ENCODE measurements at regions not wholly inside any gene's neighbourhood (a gene's known extent, or its start where the extent isn't known, plus 50 kb on each side); places are given as distances from the start of the nearest gene placed in this dataset.

DNA sequence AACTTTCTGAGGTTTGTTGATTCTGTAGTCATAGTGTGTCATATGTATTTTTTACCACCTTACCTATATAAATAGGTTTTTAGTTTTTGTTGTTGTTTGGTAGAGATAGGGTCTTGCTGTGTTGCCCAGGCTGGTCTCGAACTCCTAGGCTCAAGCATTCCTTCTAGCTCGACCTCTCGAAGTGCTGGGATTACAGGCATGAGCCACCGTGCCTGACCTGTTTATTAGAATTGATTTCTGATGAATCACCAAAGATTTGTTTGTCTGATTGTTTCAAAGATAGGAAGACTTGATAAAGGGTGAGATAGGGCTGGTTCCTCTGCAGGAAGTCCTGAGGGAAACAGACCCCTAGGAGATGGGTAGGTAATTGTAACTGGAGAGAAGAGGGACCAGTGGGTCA is 481.6 kb downstream of the PCNX1 start:
- TF ChIP-seq, protein P1, sequence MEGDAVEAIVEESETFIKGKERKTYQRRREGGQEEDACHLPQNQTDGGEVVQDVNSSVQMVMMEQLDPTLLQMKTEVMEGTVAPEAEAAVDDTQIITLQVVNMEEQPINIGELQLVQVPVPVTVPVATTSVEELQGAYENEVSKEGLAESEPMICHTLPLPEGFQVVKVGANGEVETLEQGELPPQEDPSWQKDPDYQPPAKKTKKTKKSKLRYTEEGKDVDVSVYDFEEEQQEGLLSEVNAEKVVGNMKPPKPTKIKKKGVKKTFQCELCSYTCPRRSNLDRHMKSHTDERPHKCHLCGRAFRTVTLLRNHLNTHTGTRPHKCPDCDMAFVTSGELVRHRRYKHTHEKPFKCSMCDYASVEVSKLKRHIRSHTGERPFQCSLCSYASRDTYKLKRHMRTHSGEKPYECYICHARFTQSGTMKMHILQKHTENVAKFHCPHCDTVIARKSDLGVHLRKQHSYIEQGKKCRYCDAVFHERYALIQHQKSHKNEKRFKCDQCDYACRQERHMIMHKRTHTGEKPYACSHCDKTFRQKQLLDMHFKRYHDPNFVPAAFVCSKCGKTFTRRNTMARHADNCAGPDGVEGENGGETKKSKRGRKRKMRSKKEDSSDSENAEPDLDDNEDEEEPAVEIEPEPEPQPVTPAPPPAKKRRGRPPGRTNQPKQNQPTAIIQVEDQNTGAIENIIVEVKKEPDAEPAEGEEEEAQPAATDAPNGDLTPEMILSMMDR (IDR thresholded peaks at IDR 0.05; ENCODE audit: insufficient read depth, low read length), result no peak
- TF ChIP-seq, protein P2, sequence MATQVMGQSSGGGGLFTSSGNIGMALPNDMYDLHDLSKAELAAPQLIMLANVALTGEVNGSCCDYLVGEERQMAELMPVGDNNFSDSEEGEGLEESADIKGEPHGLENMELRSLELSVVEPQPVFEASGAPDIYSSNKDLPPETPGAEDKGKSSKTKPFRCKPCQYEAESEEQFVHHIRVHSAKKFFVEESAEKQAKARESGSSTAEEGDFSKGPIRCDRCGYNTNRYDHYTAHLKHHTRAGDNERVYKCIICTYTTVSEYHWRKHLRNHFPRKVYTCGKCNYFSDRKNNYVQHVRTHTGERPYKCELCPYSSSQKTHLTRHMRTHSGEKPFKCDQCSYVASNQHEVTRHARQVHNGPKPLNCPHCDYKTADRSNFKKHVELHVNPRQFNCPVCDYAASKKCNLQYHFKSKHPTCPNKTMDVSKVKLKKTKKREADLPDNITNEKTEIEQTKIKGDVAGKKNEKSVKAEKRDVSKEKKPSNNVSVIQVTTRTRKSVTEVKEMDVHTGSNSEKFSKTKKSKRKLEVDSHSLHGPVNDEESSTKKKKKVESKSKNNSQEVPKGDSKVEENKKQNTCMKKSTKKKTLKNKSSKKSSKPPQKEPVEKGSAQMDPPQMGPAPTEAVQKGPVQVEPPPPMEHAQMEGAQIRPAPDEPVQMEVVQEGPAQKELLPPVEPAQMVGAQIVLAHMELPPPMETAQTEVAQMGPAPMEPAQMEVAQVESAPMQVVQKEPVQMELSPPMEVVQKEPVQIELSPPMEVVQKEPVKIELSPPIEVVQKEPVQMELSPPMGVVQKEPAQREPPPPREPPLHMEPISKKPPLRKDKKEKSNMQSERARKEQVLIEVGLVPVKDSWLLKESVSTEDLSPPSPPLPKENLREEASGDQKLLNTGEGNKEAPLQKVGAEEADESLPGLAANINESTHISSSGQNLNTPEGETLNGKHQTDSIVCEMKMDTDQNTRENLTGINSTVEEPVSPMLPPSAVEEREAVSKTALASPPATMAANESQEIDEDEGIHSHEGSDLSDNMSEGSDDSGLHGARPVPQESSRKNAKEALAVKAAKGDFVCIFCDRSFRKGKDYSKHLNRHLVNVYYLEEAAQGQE (IDR thresholded peaks at IDR 0.05; ENCODE audit: insufficient replicate concordance, low read depth), result no peak
- TF ChIP-seq SPI1 (IDR thresholded peaks at IDR 0.05; ENCODE audit: borderline replicate concordance, low read depth), result no peak
